ENCODE measurements at regions not wholly inside any gene's neighbourhood (a gene's known extent, or its start where the extent isn't known, plus 50 kb on each side); places are given as distances from the start of the nearest gene placed in this dataset.

- no peaks in the 10 kb centered on the region for H3K9me3 ChIP-seq (replicated peaks; ENCODE audit: control insufficient read depth, insufficient read depth, low read length)
- H4K20me1 ChIP-seq (ENCODE audit: control insufficient read depth, insufficient read depth): no peaks in the 10 kb centered on the region
- CTCF ChIA-PET: no interaction called here
- H3K4me1 ChIP-seq (ENCODE audit: control insufficient read depth, insufficient read depth, low read length): no peaks in the 10 kb centered on the region
- 28% methylated on average over 9 of the region's 9 CpGs for WGBS (ENCODE audit: insufficient coverage, insufficient replicate concordance, low lambda C conversion rate, missing lambda C conversion rate)
- SMC1A ChIA-PET (ENCODE audit: uncharacterized antibody, unreplicated experiment): interaction anchor here (1.1 kb wide), 1 partner anchor 533 kb away, joined by 3 read pairs; no protein-coding TSS in a partner anchor
- intact Hi-C loops (cut with micrococcal nuclease; ENCODE audit: unreplicated experiment): no loop called here
- RAD21 ChIA-PET (ENCODE audit: unreplicated experiment): interaction anchor here (0.9 kb wide), 1 partner anchor 611 kb away, joined by 3 read pairs; no protein-coding TSS in a partner anchor
- FAIRE-seq (no peak), ATAC-seq (no peak; the same call in 2 of the 3 replicates), DNase-seq (ENCODE audit: low read depth, low spot score) (no peak)
- no peaks in the 10 kb centered on the region for H3K79me2 ChIP-seq (ENCODE audit: control insufficient read depth, insufficient read depth, low read length)
- POLR2A ChIA-PET: no interaction called here
- no peak overlapping the region for H3K27ac ChIP-seq (ENCODE audit: control insufficient read depth, insufficient read depth)
- TF ChIP-seq STAT3 (IDR thresholded peaks at IDR 0.05; ENCODE audit: low read depth, low read length) (no peak), MYC (IDR thresholded peaks at IDR 0.05; ENCODE audit: insufficient read depth, insufficient read length, insufficient replicate concordance, low read length, severe bottlenecking) (no peak), ZNF622 (IDR thresholded peaks at IDR 0.05) (no peak), CHD2 (IDR thresholded peaks at IDR 0.05; ENCODE audit: borderline replicate concordance, low read depth, low read length) (no peak), NR2F1 (conservative IDR thresholded peaks at IDR 0.05) (no peak), ELK1 (IDR thresholded peaks at IDR 0.05; ENCODE audit: low read depth, low read length) (no peak), MTA3 (IDR thresholded peaks at IDR 0.05; ENCODE audit: borderline replicate concordance, low read length) (no peak), JUND (IDR thresholded peaks at IDR 0.05; ENCODE audit: low read depth, low read length) (no peak), ZZZ3 (IDR thresholded peaks at IDR 0.05; ENCODE audit: control insufficient read depth, insufficient read length, low read depth) (no peak)
- no peak overlapping the region for H2AFZ ChIP-seq (ENCODE audit: control insufficient read depth, low read depth, low read length)
- H3K9ac ChIP-seq (ENCODE audit: control insufficient read depth, insufficient read depth, low read length): no peak overlapping the region
- in situ Hi-C loops (cut with MboI): no loop called here
- no peak overlapping the region for H3K4me2 ChIP-seq (ENCODE audit: control insufficient read depth, insufficient read depth)
- no peak overlapping the region for H3K4me3 ChIP-seq
- BruUV-seq (replicated peaks): no TSS peak
- H3K36me3 ChIP-seq (ENCODE audit: control insufficient read depth in 2 of 2, insufficient read depth in 2 of 2, low read length in 1 of 2): no peaks in the 10 kb centered on the region
- H3K27me3 ChIP-seq (replicated peaks in 1 of 2; ENCODE audit: control insufficient read depth in 2 of 2, insufficient read depth in 2 of 2, low read length in 1 of 2): no peaks in the 10 kb centered on the region
Measured at GRCh38 chr5:67605730-67606585, 409.4 kb upstream of the CD180 start.
